Endothelial cell of umbilical vein (primary cell): ENCODE measurements at regions not wholly inside any gene's neighbourhood (a gene's known extent, or its start where the extent isn't known, plus 50 kb on each side); places are given as distances from the start of the nearest gene placed in this dataset.

ENCODE experiments used
- BruUV-seq: library from RNA; stranded (reverse); fragments of 400-500 nt; replicated peaks from 2 replicates; lab custom pipeline; 2021; lab: Mats Ljungman, UMichigan
- CTCF ChIA-PET: fragments of 300-600, 350-600 bp; sonication (Branson Sonifier 250); formaldehyde crosslinking; loops from one replicate; lab custom pipeline; 2021; ENCODE audit warnings: antibody characterized with exemption, inconsistent platforms; lab: Charles Lee
- POLR2A ChIA-PET: fragments of 300-600, 350-600 bp; sonication (Branson Sonifier 250); formaldehyde crosslinking; loops from one replicate; lab custom pipeline; 2021; ENCODE audit warnings: antibody characterized with exemption, inconsistent platforms; lab: Charles Lee
- DNase-seq: peaks from one replicate; pipeline ENCODE4 v3.0.0-alpha.2; 2011; ENCODE audit warnings: low read depth, low spot score
- FAIRE-seq: peaks from 2 replicates; lab custom pipeline; 2011; peaks lifted over from hg19 to GRCh38; lab: Jason Lieb, UNC
- H2AFZ ChIP-seq: 2 replicates; pipeline ENCODE4 v1.6.0; 2012; ENCODE audit warnings: low read depth, low read length, control low read depth, inconsistent platforms
- H3K27ac ChIP-seq: 2 replicates; pipeline ENCODE4 v1.5.1; 2011; ENCODE audit warnings: low read depth, mild to moderate bottlenecking, control low read depth, low read length, moderate library complexity; ENCODE audit not compliant: insufficient read depth
- H3K27me3 ChIP-seq, 2 experiments: 2 replicates each; pipeline versions ENCODE4 v1.6.0 to v1.6.1; 2011; ENCODE audit warnings: low read length in 2 of 2, mixed read lengths in 1 of 2; ENCODE audit not compliant: control insufficient read depth in 2 of 2, insufficient read depth in 2 of 2
- H3K36me3 ChIP-seq, 2 experiments: 2 replicates in 1 of 2; 3 replicates in 1 of 2; pipeline ENCODE4 v1.5.1; 2011; ENCODE audit warnings: low read length in 2 of 2, mild to moderate bottlenecking in 1 of 2, moderate library complexity in 1 of 2; ENCODE audit not compliant: control insufficient read depth in 2 of 2, insufficient read depth in 2 of 2; ENCODE audit errors: extremely low read depth in 1 of 2
- H3K4me1 ChIP-seq: 3 replicates; pipeline ENCODE4 v1.5.1; 2011; ENCODE audit warnings: mild to moderate bottlenecking, low read length; ENCODE audit not compliant: control insufficient read depth, insufficient read depth; ENCODE audit errors: extremely low read depth
- H3K4me2 ChIP-seq: 2 replicates; pipeline ENCODE4 v1.6.1; 2011; ENCODE audit warnings: low read length, control low read depth, mixed read lengths; ENCODE audit not compliant: insufficient read depth
- H3K4me3 ChIP-seq, 3 experiments: fragments of 200-600 bp in 1 of 3; sonication (generic), shearing (Covaris generic) in 1 of 3; replicated peaks in 1 of 3; 2 replicates each; pipeline ENCODE4 v1.5.1; 2011 to 2016; ENCODE audit warnings: control low read depth in 3 of 3, low read length in 3 of 3, mild to moderate bottlenecking in 2 of 3, inconsistent platforms in 1 of 3, low read depth in 1 of 3, moderate library complexity in 1 of 3; ENCODE audit not compliant: insufficient read depth in 1 of 3
- H3K79me2 ChIP-seq: 2 replicates; pipeline ENCODE4 v1.6.0; 2012; ENCODE audit warnings: low read length, inconsistent platforms; ENCODE audit not compliant: control insufficient read depth, insufficient read depth
- H3K9ac ChIP-seq: replicated peaks from 2 replicates; pipeline ENCODE3; 2011; ENCODE audit warnings: low read length, control low read depth; ENCODE audit not compliant: insufficient read depth; ENCODE audit errors: extremely low read depth
- H3K9me1 ChIP-seq: replicated peaks from 3 replicates; pipeline ENCODE4 v1.6.0; 2011; ENCODE audit warnings: mild to moderate bottlenecking, low read length; ENCODE audit not compliant: control insufficient read depth, insufficient read depth; ENCODE audit errors: extremely low read depth
- H3K9me3 ChIP-seq: replicated peaks from 2 replicates; pipeline ENCODE4 v1.5.1; 2012; ENCODE audit warnings: low read length, inconsistent platforms; ENCODE audit not compliant: control insufficient read depth, insufficient read depth
- H4K20me1 ChIP-seq: replicated peaks from 2 replicates; pipeline ENCODE3; 2011; ENCODE audit warnings: mild to moderate bottlenecking, low read length; ENCODE audit not compliant: control insufficient read depth, insufficient read depth; ENCODE audit errors: extremely low read depth
- EZH2 ChIP-seq: IDR thresholded peaks from 2 replicates; pipeline ENCODE4 v1.6.1; 2012; ENCODE audit warnings: borderline replicate concordance, low read depth, mild to moderate bottlenecking, moderate library complexity, low read length, inconsistent platforms; ENCODE audit not compliant: severe bottlenecking
- FOS ChIP-seq: IDR thresholded peaks from 2 replicates; pipeline ENCODE4 v1.6.1; 2011; ENCODE audit warnings: mild to moderate bottlenecking, low read length, moderate library complexity, borderline replicate concordance; ENCODE audit not compliant: insufficient read depth
- GATA2 ChIP-seq: IDR thresholded peaks from 2 replicates; pipeline ENCODE4 v1.7.0; 2011; ENCODE audit warnings: low read depth, mild to moderate bottlenecking, moderate library complexity, mixed read lengths, low read length; ENCODE audit not compliant: insufficient read length, insufficient read depth
- JUN ChIP-seq: IDR thresholded peaks from 2 replicates; pipeline ENCODE4 v1.6.1; 2011; ENCODE audit warnings: borderline replicate concordance, low read depth; ENCODE audit not compliant: insufficient read length, insufficient read depth
- MYC ChIP-seq: IDR thresholded peaks from one replicate; pipeline ENCODE4 v1.6.1; 2011; ENCODE audit warnings: mild to moderate bottlenecking, low read depth, low read length
- POLR2A ChIP-seq: IDR thresholded peaks from 2 replicates; pipeline ENCODE4 v1.6.1; 2012; ENCODE audit warnings: low read depth, mild to moderate bottlenecking, control low read depth, low read length
- POLR2AphosphoS5 ChIP-seq: IDR thresholded peaks from 2 replicates; pipeline ENCODE4 v1.6.1; 2012; ENCODE audit warnings: low read depth, mild to moderate bottlenecking, control low read depth, low read length, moderate library complexity; ENCODE audit not compliant: insufficient read depth
- dilution Hi-C: fragments of 300-500 bp; cut with MboI; formaldehyde crosslinking; loops from one replicate; pipeline ENCODE4 v1.15.0; 2019; ENCODE audit warnings: low sequenced_read_pairs; ENCODE audit not compliant: extremely low pct_ligation_motif_present
- intact Hi-C: fragments of 100-400 bp; cut with micrococcal nuclease; formaldehyde crosslinking; loops from one replicate; pipeline ENCODE4 v1.10.0; 2022
- TF ChIP-seq, protein P1 (sequence below): IDR thresholded peaks from 2 replicates; pipeline ENCODE4 v1.6.1; 2011; ENCODE audit not compliant: insufficient read depth, insufficient read length
- TF ChIP-seq, protein P2 (sequence below), 2 donors: IDR thresholded peaks; 1 replicate in 1 of 2; 2 replicates in 1 of 2; pipeline ENCODE4 v1.5.1; 2011; ENCODE audit warnings: low read length in 2 of 2, mild to moderate bottlenecking in 2 of 2, moderate library complexity in 2 of 2, control low read depth in 1 of 2, inconsistent platforms in 1 of 2, low read depth in 1 of 2; ENCODE audit not compliant: insufficient read depth in 1 of 2; ENCODE audit errors: extremely low read depth in 1 of 2

DNA sequence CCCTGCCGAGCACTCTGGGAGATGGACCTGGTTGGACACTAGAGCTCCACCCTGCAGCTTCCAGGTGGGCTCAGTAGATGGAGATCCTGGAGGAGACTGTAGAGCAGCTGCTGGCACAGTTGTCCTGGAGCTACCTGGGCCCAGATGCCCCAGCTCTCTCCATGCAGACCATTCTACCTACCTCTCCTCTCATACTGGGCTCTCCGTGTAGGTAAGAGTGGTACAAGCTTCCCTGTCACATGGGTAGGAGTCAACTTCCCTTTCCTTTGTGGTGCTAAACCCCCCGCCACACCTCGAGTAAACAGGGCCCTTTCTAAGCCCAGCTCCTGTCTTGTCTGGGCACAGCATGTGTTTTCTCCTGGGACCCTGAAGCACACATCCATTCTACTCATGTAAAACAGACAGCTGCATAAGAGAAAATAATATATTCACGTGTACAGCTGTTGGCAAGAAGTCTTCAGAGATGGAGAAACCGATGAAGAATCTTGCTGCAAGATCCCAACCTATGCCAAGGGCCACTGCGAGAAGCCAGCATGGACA, 108.1 kb upstream of the DUSP22 start:
- dilution Hi-C loops: no loop called here
- Histone ChIP-seq H3K4me2 (no peak overlapping the region), H3K79me2 (no peaks in the 10 kb centered on the region), H3K9ac (no peak overlapping the region), H3K9me3 (no peaks in the 10 kb centered on the region), H3K36me3 (no peaks in the 10 kb centered on the region), H3K4me1 (no peaks in the 10 kb centered on the region), H2AFZ (no peak overlapping the region), H3K9me1 (no peaks in the 10 kb centered on the region), H3K27me3 (no peaks in the 10 kb centered on the region), H3K4me3 (no peak overlapping the region), H3K27ac (no peak overlapping the region), H4K20me1 (no peaks in the 10 kb centered on the region)
- FAIRE-seq (no peak), DNase-seq (no peak)
- ChIA-PET CTCF (interaction anchor here (1.1 to 1.9 kb wide), 2 partner anchors 225 to 1253 kb away, joined by 3 to 8 read pairs; no protein-coding TSS in a partner anchor), POLR2A (no interaction called here)
- TF ChIP-seq JUN: no peak
- no peak for TF ChIP-seq EZH2
- TF ChIP-seq POLR2AphosphoS5: no peak
- TF ChIP-seq, protein P1, sequence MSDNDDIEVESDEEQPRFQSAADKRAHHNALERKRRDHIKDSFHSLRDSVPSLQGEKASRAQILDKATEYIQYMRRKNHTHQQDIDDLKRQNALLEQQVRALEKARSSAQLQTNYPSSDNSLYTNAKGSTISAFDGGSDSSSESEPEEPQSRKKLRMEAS: no peak
- TF ChIP-seq, protein P2, sequence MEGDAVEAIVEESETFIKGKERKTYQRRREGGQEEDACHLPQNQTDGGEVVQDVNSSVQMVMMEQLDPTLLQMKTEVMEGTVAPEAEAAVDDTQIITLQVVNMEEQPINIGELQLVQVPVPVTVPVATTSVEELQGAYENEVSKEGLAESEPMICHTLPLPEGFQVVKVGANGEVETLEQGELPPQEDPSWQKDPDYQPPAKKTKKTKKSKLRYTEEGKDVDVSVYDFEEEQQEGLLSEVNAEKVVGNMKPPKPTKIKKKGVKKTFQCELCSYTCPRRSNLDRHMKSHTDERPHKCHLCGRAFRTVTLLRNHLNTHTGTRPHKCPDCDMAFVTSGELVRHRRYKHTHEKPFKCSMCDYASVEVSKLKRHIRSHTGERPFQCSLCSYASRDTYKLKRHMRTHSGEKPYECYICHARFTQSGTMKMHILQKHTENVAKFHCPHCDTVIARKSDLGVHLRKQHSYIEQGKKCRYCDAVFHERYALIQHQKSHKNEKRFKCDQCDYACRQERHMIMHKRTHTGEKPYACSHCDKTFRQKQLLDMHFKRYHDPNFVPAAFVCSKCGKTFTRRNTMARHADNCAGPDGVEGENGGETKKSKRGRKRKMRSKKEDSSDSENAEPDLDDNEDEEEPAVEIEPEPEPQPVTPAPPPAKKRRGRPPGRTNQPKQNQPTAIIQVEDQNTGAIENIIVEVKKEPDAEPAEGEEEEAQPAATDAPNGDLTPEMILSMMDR (IDR thresholded peaks at IDR 0.05; ENCODE audit: extremely low read depth in 1 of 2, insufficient read depth in 1 of 2, low read depth in 1 of 2, low read length in 2 of 2): no peak
- no peak for TF ChIP-seq GATA2
- no peak for TF ChIP-seq POLR2A
- no peak for TF ChIP-seq FOS
- no peak for TF ChIP-seq MYC
- intact Hi-C loops: no loop called here
- no TSS peak for BruUV-seq
